HK-2 (cell line): ENCODE measurements at regions not wholly inside any gene's neighbourhood (a gene's known extent, or its start where the extent isn't known, plus 50 kb on each side); places are given as distances from the start of the nearest gene placed in this dataset.
"Not testable (repeated sequence)": the region's sequence is repeated elsewhere in the genome, so short reads cannot be mapped to it uniquely, and the experiment has no call there.

Source experiments
- DNase-seq: peaks from one replicate; pipeline ENCODE4 v3.0.0-alpha.2; 2018; ENCODE audit not compliant: unreplicated experiment

- no peak for DNase-seq
Observed at GRCh38 chr2:180927030-180927686, 53.2 kb upstream of the UBE2E3 start.

GRCh38 chr2:180925700-180926099 lies 54.7 kb upstream of the UBE2E3 start:
- DNase-seq: no peak

DNA sequence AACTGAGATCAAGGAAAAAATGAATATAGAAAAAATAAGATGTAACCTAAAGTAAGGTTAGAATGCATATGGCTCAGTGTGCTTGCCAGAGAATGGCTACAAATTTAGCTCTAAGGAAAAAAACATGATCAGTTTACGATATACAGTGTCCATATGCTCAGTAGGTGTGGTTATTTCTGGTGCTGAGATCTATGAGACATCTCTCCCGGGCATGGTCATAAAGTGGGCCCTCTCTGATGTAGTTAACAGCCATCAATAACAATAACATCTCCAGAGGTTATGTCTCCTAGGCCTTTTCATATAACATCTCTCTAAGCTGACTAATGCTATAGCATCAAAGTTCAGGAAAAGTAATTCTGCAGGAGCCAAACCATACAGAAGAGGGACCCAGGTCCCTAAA lies 56.3 kb upstream of the UBE2E3 start:
- no peak for DNase-seq

GRCh38 chr2:180910831-180911665 lies 69.4 kb upstream of the UBE2E3 start:
- DNase-seq: no peak

- no peak for DNase-seq
Observed at GRCh38 chr2:180907731-180908130, 72.7 kb upstream of the UBE2E3 start.

- DNase-seq: no peak
Observed at GRCh38 chr2:180905461-180905860, 74.9 kb upstream of the UBE2E3 start.

DNA sequence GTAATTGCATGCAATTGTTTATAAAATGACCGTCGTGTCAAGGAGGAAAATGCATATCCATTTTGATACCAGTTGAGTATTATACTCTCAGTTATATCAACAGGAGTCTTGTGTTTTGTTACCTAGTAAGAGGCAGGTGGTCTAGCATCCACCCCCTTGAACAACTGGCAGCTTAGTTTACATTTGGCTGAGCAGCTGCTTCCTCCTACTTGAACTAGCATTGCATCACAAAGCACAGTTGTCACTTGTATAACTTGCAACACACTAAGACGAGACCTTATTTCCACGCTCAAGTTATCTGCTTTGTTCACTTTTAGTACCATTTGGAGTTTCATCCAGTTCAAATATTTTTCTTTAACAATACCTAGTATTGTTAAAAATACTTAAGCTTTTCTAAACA lies 75.4 kb upstream of the UBE2E3 start:
- no peak for DNase-seq

- DNase-seq: no peak
Observed at GRCh38 chr2:180901331-180901730, 79.1 kb upstream of the UBE2E3 start.

- no peak for DNase-seq
Observed at GRCh38 chr2:180893752-180894151, 86.7 kb upstream of the UBE2E3 start.

DNA sequence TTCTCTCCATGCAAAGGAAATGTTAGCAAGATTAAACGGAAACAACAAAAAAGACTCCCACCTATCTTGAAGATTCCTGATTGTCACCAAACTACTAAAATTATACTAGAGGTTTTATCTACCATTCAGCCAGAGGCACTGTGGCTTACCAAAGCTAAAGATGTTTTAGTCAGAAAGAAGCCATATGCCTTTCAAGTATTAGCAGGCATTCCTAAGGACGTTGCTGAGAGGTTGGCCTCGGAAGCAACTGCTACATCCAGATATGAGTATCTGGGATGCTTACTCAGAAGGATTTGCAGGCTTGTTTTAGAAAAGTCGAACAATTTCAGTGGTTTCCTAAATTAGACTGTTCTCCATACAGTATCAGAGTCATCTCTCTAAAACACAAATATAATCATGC lies 88.3 kb upstream of the UBE2E3 start:
- DNase-seq: no peak

DNA sequence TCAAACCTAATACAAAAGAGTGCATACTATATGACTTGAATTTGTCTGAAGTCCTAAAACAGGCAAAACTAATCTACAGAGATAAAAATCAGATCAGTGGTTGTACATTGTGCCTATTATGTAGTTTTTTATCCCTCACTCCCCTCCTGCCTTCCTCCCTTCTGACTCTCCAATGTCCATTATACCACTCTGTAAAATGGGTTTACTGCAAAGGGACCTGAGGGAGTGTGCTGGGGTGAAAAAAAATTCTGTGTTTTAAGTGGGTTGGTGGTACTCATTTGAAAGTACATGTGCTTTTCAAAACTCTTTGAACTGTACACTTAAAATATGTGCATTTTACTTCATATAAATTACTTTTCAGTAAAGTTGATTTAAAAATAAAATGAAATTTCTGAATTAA lies 89.0 kb upstream of the UBE2E3 start:
- DNase-seq: no peak

- DNase-seq: no peak
Observed at GRCh38 chr2:180890781-180891180, 89.6 kb upstream of the UBE2E3 start.

DNA sequence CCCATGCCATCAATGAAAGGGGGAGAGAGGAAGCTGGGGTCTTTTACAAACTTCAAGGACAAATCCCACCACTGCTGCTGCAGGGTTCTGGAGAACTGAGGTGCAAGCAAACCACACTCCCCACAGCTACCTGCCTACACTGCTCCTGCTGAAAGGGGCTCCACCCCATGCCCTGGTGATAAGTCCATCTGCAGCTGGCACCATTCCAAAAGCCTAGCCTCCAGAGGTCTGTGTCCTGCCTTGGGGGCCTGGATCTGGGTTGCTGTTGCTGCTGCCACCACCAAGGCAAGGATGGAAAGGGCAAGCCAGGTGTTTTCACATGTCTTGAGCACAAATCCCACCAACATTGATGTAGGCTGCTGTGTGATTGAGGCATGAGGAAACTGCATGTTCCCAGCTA lies 97.4 kb upstream of the UBE2E3 start:
- DNase-seq: no peak

DNA sequence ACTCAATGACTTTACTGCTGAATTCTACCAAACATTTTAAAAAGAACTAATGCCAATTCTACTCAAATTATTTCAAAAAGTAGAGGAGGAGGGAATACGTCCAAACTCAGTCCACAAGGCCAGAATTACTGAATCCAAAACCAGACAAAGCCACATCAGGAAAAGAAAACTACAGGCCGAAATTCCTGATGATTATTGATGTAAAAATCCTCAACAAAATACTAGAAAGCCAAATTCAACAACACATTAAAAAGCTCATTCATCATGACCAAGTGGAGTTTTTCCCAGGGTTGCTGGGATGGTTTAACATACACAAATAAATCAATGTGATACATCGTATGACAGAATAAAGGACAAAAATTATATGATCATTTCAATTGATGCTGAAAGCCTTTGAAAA lies 103.9 kb upstream of the UBE2E3 start:
- DNase-seq: no peak

DNA sequence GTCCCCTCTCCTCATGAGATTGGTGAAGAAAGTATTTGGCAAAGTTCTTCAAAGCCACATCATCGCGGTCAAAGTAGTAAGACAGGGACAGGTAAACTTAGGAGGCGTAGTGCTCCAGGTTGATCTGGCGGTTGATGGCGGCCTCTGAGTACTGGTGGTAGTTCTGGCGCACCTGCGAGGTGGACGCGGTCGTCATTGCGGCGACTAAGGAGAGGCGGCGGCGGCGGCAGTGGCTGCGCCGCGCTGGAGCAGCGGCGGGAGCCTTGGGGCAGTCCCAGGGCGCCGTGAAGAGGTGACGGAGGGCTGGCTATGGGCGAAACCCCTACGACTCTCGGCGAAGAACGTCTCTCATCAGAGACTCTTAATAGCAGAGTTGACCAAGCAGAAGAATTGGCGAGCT lies 107.2 kb upstream of the UBE2E3 start:
- DNase-seq: no peak

- DNase-seq: not testable (repeated sequence)
Observed at GRCh38 chr2:180872781-180873180, 107.6 kb upstream of the UBE2E3 start.

DNA sequence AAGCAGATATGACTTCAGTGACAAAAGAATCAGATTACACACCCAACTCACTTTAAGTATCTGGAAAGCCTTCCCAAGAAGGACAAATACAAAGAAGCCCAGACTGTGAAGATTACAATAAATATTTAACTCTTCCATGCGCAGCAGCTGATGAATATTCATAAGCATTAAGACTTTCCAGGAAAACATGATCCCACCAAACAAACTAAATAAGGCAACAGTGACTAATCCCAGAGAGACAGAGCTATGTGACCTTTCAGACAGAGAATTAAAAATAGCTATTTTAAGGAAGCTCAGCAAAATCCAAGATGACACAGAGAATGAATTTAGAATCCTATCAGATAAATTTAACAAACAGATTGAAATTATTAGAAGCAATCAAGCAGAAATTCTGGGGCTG lies 108.2 kb upstream of the UBE2E3 start:
- no peak for DNase-seq

DNA sequence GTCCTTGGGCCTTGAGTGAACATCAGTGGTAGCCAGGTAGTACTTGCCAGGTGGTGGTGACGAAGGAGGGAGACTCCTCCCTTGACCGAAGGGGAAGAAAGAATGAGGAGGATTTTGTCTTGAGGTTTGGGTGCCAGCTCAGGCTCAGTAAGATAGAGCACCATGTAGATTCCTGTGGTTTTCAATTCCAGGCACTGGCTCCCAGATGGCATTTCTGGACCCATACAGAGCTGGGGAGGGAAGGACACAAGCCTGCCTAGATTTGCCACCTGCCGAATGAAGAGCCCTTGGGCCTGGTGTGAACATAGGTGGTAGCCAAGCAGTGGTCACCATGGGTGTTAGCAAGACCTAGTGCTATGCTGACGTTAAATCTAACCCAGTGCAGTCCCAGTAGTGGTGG lies 108.8 kb upstream of the UBE2E3 start:
- DNase-seq: no peak

- DNase-seq: no peak
Observed at GRCh38 chr2:180849851-180850250, 130.6 kb upstream of the UBE2E3 start.

DNA sequence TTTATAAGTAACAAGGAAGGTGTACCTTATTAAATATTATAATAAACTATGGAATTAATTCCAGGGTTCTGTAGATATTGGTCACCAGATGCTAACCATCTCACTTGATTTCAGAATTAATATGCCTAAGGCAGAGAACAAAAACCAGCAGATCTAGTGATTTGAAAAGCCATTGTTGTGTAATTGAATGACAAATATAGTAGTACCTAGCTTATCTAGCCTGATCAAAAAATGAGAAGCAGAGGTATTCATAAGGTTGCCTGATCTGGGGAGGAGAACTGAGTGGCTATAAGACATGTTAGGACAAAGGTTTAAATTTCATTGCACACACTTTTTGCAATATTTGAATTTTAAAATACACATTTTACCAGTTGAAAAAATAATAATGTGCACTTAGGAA lies 132.0 kb upstream of the UBE2E3 start:
- DNase-seq: no peak

DNA sequence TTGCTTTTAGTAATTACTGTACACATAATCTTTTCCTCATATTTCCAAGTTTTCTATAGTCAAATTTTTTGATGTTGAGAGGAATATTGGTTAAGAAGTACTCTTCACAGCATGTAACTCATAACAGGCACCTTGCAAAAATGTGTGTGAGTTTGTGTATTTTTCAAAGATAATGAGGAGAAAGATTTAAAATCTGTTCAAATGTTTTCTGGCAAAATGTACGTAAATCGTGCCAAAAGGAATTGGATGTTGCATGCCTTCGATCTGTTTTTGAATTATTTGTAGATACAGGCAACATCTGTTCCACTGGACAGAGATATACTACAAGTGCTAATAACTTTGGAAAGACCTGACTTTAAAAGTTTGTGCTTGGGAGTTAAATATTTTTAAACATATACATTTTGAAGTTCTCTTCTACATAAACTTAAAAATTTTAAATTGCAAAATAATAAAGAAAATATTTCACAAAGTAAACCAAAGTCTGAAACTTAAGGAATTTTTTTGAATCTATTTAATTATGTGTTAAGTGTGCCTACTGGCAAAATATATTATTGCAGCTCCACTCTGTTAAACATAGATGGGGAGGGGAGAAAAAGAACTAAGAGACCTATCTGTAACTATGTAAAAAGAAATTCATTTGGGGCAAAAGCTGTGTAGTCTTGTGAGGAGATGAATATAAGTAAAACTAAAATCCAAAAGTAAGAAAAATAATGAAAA lies 133.5 kb upstream of the UBE2E3 start:
- DNase-seq: no peak

DNA sequence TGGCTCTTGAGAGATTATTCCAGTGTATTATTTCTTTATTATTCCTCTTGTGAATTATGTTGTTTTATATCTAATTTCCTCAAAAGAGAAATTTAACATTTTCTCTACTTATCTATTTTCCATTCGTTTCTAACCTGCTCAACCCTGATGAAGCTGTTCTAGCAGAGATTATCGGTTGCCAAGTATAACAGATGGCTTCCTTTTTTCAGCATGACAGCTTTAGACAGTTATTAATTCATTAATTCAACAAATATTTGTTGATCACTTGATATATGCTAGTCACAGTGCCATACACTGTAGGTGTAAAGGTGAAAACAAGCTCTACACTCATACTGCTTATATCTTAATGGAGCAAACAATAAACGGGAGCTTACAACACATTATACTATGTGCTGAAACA lies 137.9 kb upstream of the UBE2E3 start:
- no peak for DNase-seq

- no peak for DNase-seq
Observed at GRCh38 chr2:180840641-180841040, 139.8 kb upstream of the UBE2E3 start.
